GM19035 (cell line): ENCODE measurements at regions not wholly inside any gene's neighbourhood (a gene's known extent, or its start where the extent isn't known, plus 50 kb on each side); places are given as distances from the start of the nearest gene placed in this dataset.
"Not testable (repeated sequence)": the region's sequence is repeated elsewhere in the genome, so short reads cannot be mapped to it uniquely, and the experiment has no call there.

Experiments used
- ATAC-seq: cut with Tn5 transposase; IDR thresholded peaks from one replicate; pipeline ENCODE4 v1.9.1; 2021; ENCODE audit not compliant: unreplicated experiment

DNA sequence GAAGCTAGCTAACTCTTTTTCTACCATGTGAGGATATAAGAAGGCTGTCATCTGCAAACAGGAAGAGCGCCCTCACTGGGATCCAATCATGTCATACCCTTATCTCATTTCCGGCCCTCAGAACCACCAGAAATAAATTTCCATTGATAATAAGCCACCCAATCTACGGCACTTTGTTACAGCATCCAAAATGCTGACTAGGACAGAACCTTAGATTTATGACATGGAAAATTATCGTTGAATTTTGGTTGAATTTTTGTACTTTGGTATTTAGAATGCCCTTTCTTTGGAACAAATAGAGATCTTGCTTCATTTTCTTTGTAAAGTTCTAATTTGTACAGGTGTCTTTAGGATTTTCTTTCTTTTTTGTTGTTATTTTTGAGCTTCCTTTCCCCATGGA lies 53.3 kb upstream of the CYLC2 start:
- ATAC-seq, result no peak

DNA sequence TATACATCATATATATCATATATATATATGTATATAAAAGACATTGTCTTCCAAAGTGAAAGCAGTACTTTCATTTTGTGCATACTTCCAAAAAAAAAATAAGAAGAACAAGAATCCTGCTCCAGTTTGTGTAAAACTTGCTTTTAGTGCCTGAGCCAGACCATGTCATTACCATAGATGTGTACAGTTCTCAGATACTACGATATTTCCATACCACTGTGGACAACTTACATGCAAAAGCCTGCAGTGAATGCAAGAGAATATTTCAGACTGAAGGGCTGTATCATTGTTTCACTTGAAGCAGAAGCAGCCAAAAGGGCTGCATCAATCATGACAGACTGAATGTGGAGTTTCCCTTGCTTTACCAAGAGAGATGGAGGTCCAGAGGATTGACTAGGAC lies 72.6 kb upstream of the CYLC2 start:
- ATAC-seq, result no peak

DNA sequence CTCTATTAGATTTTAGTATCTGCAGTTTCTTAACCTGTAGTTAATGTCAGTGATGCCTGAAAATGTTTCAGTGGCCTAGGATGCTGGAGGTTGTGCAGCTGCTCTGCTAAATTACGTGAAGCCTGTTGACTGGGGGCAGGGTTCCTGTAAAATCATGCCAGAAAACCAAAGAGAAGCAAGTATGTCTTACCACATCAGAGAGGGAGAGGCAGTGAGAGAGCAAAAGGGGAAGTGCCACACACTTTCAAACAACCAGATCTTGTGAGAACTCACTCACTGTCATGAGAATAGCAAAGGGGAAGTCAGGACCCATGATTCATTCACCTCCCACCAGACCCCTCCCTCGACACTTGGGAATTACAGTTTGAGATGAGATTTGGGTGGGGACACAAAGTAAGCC lies 83.9 kb upstream of the CYLC2 start:
- no peak for ATAC-seq

DNA sequence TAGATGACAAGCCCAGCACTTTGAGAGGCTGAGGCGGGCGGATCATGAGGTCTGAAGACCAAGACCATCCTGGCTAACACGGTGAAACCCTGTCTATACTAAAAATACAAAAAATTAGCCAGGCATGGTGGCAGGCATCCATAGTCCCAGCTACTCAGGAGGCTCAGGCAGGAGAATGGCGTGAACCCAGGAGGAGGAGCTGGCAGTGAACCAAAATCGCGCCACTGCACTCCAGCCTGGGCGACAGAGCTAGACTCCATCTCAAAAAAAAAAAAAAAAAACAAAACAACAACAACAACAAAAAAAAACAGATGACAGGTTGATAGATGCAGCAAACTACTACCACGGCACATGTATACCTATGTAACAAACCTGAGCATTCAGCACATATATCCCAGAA lies 89.3 kb upstream of the CYLC2 start:
- ATAC-seq, result not testable (repeated sequence)

DNA sequence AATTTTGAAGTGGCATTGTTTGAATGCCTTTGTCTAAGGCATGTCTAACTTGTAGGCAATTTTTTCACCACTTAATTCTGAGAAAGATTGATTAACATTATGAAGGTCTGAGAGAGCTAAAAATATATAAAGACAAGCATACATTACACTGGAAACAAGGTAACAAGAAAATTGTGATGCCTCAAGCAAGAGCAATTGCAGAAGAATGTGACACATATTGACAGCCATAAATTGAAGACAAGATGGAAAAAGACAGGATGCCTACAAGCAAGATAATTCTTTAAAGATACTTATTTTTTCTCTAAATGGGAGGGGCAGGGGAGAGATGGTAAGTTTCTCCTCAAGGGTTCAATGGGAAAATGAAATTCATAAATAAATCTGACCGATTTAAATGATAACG lies 103.1 kb upstream of the CYLC2 start:
- ATAC-seq, result no peak

DNA sequence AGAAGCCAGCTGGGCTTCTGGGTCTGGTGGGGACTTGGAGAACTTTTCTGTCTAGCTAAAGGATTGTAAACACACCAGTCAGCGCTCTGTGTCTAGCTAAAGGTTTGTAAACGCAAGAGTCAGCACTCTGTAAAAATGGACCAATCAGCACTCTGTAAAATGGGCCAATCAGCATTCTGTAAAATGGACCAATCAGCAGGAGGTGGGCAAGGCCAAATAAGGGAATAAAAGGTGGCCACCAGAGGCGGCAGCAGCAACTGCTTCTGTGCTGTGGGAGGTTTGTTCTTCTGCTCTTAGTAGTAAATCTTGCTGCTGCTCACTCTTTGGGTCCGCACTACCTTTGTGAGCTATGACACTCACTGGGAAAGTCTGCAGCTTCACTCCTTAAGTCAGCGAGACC lies 106.4 kb upstream of the CYLC2 start:
- not testable (repeated sequence) for ATAC-seq

DNA sequence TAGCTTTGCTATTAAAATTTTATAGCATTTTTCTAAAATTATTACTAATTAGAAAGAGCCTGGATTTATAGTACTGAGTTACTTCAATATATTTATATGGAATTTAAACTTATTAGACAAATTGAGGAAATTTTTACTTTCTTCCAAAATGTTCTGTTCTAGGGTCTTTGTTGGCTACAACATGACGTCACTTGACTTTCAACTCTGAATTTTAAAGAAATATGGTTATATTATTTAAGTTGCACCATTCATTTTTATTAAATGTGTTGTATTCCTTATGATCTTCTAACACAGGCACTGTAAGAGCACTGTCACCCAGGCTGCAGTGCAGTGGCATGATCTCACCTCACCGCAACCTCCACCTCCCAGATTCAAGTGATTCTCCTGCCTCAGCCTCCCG lies 119.4 kb upstream of the CYLC2 start:
- ATAC-seq, result no peak

DNA sequence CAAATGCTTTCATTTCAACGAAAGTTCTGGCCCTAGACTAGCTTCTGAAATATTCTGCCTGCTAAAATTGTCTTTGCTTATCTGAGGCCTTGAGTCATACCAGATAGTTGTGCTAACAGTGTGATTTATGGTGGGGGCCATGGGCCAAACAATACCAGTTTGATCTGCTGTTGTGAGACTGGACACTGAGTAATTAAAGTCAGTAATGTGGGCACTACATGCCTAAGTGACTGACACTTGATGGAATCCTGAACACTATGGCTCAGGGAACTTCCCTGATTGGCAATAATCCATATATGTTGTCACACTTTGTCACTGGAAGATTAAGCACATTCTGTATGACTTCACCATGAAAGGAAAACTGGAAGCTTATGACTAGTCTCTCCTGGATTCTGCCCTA lies 127.6 kb upstream of the CYLC2 start:
- no peak for ATAC-seq

DNA sequence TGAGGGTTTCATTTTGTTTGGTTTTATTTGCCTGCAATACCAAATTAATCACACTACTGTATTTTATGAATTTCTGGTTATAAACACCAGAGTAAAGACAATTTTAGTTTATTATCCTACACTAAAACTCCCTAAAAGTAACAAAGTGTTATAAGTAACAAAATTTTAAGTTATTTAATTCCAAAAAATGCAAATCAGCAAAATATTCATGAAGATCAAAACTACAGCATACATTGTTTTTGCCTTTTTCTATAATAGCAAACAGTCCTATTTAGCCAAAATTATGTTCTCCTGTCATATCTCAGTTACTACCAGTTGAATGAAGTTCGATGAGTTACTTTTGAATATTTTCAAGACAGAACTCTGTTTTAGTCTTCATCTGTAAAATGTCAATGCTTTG lies 132.7 kb upstream of the CYLC2 start:
- no peak for ATAC-seq

DNA sequence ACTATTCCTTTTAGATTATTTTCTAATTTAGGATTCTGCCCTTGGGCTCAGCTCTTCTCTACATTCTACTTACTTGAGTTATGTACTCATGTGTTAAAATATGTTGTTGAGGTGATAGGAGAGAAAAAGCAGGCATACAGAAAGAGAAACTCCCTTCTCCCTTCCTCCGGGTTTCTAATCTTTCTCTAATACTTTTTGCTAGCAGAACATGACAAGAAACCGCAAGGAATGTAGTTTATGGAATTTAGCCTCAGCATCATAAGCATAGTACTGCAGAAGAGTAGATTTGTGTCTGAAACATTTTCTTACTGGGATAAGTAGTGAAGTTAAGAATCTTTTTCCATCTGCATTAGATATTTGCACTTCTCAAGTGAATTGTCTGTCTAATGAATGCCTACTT lies 139.5 kb upstream of the CYLC2 start:
- no peak for ATAC-seq

DNA sequence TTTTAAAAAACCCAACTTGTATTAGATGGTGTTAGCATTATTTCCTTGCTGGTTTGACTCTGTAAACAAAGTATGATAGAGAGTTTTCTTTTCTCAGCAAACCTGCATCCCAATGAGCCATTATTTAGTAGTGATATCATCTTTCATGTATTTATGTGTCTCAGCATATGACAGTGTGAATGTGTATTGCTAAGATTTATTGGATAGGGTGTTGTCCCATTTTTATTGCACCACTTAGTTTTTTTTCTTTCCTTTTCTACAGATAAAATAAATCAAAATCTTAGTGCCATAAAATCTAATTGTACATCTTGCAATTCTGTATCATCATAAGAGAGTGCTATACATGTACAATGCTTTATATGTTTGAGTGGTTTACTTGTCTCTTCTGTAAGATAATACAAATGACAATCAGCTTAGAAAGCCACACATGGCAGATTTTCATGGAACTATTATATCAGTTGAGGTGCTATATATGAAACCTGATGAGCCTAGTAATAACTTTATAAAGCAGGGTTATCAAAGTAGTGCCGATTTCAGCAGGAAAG lies 149.2 kb upstream of the CYLC2 start:
- ATAC-seq, result no peak

DNA sequence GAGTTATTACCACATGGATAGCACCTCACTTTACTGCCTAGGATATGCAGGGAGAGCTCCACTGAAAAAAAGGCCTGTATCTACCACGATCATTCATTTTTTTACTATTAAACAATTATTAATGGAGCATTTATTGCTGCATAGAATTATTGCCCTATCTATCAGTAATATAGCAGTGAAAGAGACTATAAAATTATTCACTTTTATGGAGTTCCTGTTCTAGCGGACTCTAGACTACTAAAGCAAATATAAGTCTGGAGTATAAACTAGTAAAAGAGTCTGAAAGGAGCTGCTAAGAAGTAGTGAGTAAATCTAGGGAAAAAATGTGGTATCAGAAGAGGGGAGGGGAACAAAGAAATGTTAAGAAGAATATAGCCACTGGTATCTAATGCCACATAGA lies 150.4 kb upstream of the CYLC2 start:
- no peak for ATAC-seq

DNA sequence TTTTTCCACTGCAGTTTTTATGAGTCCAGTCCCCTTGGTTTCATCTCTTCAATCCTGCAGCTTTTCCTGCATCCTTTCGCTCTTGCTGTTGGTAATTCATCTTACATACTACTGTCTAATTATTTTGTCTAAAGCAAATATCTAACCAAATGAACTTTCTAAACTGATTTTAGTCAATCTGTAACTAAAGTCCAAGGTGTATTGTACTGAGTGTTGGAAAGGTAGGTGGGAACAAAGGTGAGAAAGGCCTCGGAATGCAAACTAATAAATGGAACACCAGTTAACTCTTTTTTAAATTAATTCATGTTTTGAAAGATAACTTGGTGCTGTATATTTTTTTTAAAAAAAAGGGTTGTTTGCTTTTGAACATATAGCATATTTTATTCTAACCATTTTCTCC lies 152.7 kb upstream of the CYLC2 start:
- ATAC-seq, result no peak

DNA sequence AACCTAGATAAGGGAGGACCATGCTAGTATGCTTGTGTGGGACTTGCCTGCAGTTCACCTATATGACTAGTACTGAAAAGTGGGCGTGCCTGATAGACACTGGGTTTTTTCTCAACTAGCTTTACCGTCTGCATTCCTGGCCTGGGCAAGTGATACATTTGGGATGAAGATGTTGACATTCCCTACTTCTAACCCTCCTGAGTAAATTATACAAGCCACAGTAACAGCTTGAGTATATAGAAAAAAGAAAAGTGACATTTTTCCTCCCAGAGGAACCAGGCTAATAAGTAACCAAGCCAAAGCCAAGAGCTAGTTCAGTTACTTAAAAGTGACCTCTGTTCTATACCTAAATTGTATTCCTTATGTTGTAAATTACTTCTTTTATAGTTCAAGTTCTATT lies 153.8 kb upstream of the CYLC2 start:
- no peak for ATAC-seq

DNA sequence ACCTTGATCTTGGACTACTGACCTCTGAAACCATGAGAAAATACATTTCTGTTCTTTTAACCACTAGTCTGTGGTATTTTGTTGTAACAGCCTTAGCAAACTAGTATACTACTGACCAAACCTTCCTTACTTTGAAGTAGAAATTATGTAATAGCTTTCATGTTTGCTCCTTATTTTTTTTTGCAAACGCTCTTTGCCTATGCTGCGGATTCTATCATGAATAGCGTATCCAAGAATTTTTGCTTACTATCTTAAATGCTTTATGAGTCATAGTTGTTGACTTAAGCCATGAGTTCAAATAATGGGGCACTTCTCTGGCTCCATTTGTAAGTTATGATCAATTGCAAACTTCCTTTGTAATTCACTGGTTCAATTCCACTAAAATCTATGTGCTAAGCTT lies 154.8 kb upstream of the CYLC2 start:
- ATAC-seq, result no peak

DNA sequence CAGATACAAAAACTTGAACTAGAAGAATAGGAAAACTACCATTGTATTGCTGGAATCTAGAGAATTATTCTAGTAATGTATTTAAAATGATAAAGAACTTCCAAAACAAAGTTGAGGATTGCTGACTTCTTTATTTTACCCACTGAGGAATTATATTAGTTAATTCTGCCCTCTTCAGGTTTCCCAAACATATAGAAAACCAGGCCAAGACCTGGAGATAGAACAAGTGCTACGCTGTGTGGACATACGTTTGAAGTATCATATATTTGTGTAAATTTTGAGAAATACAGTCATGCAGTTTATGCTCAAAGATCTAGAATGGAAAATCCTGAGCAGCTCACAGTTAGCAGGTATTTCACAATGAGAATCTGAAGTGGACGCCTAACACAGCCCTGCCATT lies 162.3 kb upstream of the CYLC2 start:
- ATAC-seq, result no peak

DNA sequence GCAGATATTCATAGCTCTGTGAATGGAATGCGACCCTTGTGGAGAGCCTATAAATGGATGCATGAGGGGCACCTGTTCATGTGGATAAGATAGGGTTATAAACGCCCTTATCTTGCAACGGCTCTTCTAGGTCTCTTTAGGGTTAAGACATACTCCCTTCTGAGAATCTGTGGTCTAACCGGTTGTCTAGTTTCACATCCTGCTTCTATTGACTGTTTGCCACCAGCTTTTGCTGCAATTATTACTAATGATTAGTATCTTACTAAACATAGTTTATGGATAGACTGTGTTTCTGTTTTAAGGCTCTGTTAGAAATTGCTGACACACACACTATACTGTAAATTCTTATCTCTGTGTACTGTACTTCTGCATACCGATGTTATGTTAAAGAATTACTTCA lies 198.9 kb upstream of the CYLC2 start:
- ATAC-seq, result no peak

DNA sequence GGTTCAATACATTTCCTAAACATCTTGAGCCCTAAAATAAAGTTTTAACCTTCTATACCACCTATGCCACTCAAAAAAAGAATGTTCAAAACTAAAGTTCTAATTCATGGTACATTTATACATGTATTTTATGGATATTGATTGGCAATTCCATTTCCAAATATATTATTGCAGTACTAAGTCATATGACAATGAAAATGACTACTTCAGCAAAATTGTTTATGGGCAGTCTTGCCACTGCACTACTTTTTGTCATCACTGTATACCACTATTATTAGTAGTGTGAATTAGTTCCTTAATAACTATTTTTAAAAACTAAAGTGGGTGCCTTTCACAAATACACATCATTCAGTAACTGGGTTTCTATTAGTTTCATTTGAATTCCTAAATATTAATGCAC lies 199.6 kb upstream of the CYLC2 start:
- ATAC-seq, result no peak

DNA sequence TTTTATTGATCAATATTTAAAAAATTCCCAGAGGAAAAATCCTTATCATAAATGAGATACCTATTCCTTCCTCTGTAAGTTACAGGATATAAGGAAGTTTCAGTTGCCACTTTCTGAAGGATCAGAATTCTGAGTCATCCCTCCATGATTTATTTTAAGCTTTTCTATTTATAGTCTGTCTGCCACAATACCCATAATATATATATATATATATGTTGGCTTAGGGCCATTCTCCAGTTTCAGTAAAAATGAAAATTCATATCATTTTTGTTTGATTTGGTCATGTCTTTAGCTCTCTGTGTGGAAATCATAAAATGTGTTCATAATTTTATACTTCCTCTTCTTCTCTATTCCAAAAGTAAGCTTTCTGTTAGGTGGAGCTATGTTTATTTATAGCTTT lies 215.8 kb upstream of the CYLC2 start:
- ATAC-seq, result no peak

DNA sequence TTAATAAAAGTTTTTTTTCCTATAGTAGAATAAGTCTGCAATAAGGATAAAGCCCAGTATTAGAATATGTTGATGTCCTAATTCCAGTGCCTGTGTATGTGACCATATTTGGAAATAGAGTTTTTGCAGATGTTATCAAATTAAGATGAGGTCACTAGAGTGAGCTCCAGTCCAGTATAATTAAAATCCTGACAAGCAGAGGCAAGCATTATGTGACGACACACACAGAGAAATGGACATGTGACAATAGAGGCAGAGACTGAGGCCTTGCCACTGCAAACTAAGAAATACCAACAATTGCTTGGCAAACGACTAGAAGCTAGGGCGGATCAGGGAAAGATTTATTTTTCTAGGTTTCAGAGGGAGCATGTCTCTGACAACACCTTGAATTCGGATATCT lies 216.4 kb upstream of the CYLC2 start:
- ATAC-seq, result no peak

DNA sequence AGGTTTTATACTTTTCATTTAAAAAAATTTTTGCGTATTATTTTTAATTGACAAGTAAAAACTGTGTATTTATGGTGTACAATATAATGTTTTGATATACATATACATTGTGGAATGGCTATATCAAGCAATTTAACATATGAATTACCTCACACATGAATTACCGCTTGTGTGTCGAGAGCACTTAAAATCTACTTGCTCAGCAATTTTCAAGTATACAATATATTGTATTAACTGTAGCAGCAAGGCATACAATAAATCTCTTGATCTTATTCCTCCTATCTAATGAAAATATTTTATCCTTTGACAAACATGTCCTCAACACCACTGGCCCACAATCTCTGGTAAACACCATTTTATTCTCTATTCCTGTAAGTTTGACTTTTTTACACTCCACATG lies 224.4 kb upstream of the CYLC2 start:
- no peak for ATAC-seq

DNA sequence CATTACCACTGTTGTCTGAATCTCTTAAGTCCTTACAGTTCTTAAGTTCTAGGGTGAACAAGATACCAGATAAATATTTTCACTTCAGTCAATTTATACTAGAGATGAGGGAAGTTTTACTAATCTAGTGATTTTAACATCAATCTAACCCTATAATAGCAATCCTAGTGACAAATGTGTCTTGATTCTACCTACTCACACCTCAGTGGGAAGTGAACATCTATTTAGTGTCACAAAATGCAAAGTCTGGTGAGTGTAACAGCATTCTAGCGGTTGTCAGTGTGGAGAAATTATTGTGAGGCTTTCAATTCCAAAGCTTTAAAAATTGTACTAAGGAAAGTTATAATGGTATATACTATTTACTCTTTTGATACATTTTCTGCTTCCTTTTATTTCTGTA lies 225.8 kb upstream of the CYLC2 start:
- no peak for ATAC-seq

DNA sequence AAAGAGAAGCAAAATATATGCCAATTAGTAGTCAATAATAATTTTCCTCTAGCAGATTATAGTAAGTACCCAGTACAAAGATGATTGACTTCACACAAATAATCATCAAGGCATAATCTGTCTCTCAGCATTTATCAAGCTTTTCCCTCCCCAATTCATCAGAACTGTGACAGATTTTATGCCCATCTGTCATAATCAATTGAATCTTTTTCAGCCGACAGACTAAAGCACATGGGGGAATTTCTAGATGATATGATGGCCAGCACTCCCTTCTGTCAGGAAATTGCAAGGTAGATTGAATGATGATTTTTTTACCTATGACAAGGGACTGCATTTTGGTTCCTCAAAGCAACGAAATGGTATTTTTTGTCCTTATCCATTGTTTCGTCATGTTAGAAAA lies 227.1 kb upstream of the CYLC2 start:
- no peak for ATAC-seq

DNA sequence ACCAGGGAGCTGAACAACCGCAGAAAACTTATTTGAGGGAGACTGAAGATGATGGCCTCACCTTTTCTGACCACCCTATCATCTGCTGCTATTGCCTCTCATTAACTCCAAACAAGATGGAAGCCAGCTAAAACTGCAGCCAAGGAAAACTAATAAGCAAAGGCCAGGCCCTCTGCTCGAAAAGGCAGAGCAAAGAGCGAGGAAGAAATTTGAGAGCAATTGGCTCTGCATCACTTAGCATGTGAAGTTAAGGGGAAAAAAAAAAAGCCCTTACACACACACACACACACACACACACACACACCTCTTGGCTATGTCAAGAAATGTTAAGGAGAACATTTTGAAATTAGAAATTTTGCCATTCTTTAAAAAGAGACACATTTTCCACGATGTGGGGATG lies 228.1 kb upstream of the CYLC2 start:
- ATAC-seq, result no peak
